Peyer's patch (tissue), 4 donors: ENCODE measurements at regions not wholly inside any gene's neighbourhood (a gene's known extent, or its start where the extent isn't known, plus 50 kb on each side); places are given as distances from the start of the nearest gene placed in this dataset.

Experiments
- CTCF ChIP-seq, 6 experiments: fragments of 450-650 bp in 4 of 6; fragments of 200-600 bp in 2 of 6; sonication (generic) in 1 of 6; IDR thresholded peaks; one replicate each; pipeline ENCODE4 v1.5.1; 2017 to 2019; ENCODE audit warnings: antibody characterized with exemption in 6 of 6, mild to moderate bottlenecking in 3 of 6, moderate library complexity in 1 of 6
- POLR2A ChIP-seq, 2 donors: fragments of 450-650 bp; IDR thresholded peaks; one replicate each; pipeline ENCODE4 v1.5.1; 2017; ENCODE audit warnings: antibody characterized with exemption in 2 of 2, mild to moderate bottlenecking in 2 of 2, moderate library complexity in 2 of 2

GRCh38 chr12:75951399-75952278, 79.9 kb downstream of the PHLDA1 start:
- TF ChIP-seq POLR2A (IDR thresholded peaks at IDR 0.05) (no peak), CTCF (IDR thresholded peaks at IDR 0.05) (no peak)
